Endothelial cell (in vitro differentiated cells): ENCODE measurements at regions not wholly inside any gene's neighbourhood (a gene's known extent, or its start where the extent isn't known, plus 50 kb on each side); places are given as distances from the start of the nearest gene placed in this dataset.

Experiments used
- DNase-seq: peaks from one replicate; pipeline ENCODE4 v3.0.0; 2021; ENCODE audit warnings: low spot score
- H3K27ac Mint-ChIP-seq: one replicate; pipeline ENCODE4 v1.8.0; 2021; ENCODE audit warnings: mixed read lengths, inconsistent platforms; ENCODE audit not compliant: unreplicated experiment
- H3K27me3 Mint-ChIP-seq: one replicate; pipeline ENCODE4 v1.8.0; 2021; ENCODE audit warnings: mild to moderate bottlenecking, moderate library complexity, mixed read lengths, inconsistent platforms; ENCODE audit not compliant: unreplicated experiment
- H3K36me3 Mint-ChIP-seq: one replicate; pipeline ENCODE4 v1.8.0; 2021; ENCODE audit warnings: mild to moderate bottlenecking, low read depth, mixed read lengths, inconsistent platforms; ENCODE audit not compliant: unreplicated experiment
- H3K4me1 Mint-ChIP-seq: one replicate; pipeline ENCODE4 v1.8.0; 2021; ENCODE audit warnings: mild to moderate bottlenecking, mixed read lengths, inconsistent platforms; ENCODE audit not compliant: unreplicated experiment
- H3K4me3 Mint-ChIP-seq: one replicate; pipeline ENCODE4 v1.8.0; 2021; ENCODE audit warnings: mild to moderate bottlenecking, mixed read lengths, inconsistent platforms; ENCODE audit not compliant: unreplicated experiment
- H3K9me3 Mint-ChIP-seq: one replicate; pipeline ENCODE4 v1.8.0; 2021; ENCODE audit warnings: mixed read lengths, inconsistent platforms; ENCODE audit not compliant: unreplicated experiment
- TF ChIP-seq, protein P1 (sequence below): fragments of 200-600 bp; sonication (generic); IDR thresholded peaks from one replicate; pipeline ENCODE4 v1.5.0; 2021; ENCODE audit warnings: antibody characterized with exemption; ENCODE audit not compliant: unreplicated experiment

GRCh38 chr9:108282872-108283271, 572.9 kb downstream of the ACTL7B start:
- H3K27ac Mint-ChIP-seq, result no peak overlapping the region
- no peak overlapping the region for H3K4me3 Mint-ChIP-seq
- H3K36me3 Mint-ChIP-seq, result no peaks in the 10 kb centered on the region
- no peak for DNase-seq
- no peaks in the 10 kb centered on the region for H3K9me3 Mint-ChIP-seq
- TF ChIP-seq, protein P1, sequence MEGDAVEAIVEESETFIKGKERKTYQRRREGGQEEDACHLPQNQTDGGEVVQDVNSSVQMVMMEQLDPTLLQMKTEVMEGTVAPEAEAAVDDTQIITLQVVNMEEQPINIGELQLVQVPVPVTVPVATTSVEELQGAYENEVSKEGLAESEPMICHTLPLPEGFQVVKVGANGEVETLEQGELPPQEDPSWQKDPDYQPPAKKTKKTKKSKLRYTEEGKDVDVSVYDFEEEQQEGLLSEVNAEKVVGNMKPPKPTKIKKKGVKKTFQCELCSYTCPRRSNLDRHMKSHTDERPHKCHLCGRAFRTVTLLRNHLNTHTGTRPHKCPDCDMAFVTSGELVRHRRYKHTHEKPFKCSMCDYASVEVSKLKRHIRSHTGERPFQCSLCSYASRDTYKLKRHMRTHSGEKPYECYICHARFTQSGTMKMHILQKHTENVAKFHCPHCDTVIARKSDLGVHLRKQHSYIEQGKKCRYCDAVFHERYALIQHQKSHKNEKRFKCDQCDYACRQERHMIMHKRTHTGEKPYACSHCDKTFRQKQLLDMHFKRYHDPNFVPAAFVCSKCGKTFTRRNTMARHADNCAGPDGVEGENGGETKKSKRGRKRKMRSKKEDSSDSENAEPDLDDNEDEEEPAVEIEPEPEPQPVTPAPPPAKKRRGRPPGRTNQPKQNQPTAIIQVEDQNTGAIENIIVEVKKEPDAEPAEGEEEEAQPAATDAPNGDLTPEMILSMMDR, result peak; percentile 66
- no peaks in the 10 kb centered on the region for H3K4me1 Mint-ChIP-seq
- H3K27me3 Mint-ChIP-seq, result peaks cover 2% of the 10 kb centered on the region

DNA sequence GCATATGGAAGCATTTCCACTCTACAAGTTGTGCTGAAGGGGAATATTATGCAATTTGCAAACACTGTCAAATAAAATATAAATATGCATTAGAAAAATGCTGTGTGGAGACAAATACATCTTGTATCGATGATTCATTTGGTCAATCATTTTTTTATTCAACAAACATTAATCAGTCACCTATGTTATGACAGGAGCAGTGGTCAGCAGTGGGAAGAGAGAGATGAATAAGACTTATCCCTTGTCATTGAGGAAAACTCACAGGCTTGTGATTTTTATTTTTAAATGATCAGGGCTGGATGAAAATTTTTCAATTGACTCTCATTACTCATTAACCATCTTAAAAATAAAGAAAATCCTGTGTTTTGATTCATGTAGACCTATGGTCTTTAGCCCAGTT, 574.1 kb downstream of the ACTL7B start:
- Mint-ChIP-seq H3K36me3 (no peaks in the 10 kb centered on the region), H3K9me3 (no peaks in the 10 kb centered on the region), H3K27me3 (peaks cover 2% of the 10 kb centered on the region), H3K27ac (no peak overlapping the region), H3K4me3 (no peak overlapping the region), H3K4me1 (no peaks in the 10 kb centered on the region)
- TF ChIP-seq, protein P1, result no peak
- no peak for DNase-seq

DNA sequence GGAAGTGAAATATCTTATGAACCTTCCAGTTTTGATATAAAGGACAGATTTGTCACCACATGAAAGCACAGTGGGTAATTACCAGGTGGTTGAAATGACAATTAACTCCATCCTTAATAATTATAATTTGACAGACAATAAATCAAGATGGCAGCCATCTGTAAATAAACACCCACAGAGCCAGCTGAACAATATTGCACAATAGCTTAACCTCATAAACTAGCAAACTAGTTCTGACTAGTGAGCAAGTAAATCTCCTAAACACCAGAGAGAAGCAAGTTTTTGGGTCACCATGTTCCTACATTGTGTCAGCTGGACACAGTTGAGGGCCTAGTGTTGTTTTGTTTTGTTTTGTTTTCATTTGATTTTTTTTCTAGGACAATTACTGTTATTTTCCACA, 577.4 kb downstream of the ACTL7B start:
- no peak overlapping the region for H3K4me3 Mint-ChIP-seq
- H3K4me1 Mint-ChIP-seq, result no peaks in the 10 kb centered on the region

DNA sequence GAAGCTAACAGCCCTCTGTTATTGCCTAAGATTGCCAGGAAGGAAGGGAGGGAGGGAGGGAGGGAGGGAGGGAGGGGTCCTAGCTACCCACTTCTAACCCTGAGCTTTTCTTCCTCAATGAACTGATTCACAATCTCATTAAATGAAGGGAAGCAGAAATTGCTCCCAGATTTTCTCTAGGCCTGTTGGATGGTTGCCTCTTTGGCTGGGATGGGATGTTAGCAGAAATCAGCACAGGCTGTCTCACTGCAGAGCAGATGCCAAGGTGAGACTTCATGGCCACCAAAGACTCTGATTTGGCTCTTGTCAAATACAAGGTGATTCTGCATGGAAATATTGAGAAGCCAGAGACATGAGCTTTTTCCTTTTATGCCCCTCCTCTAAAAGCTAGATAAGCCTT, 578.6 kb downstream of the ACTL7B start:
- TF ChIP-seq, protein P1, result no peak
- H3K4me3 Mint-ChIP-seq, result no peak overlapping the region
- H3K9me3 Mint-ChIP-seq, result no peaks in the 10 kb centered on the region
- no peak for DNase-seq
- no peaks in the 10 kb centered on the region for H3K36me3 Mint-ChIP-seq
- H3K27ac Mint-ChIP-seq, result no peak overlapping the region
- peaks cover 2% of the 10 kb centered on the region for H3K27me3 Mint-ChIP-seq
- peaks cover 7% of the 10 kb centered on the region for H3K4me1 Mint-ChIP-seq

More for the DNA sequence above, 577.4 kb downstream of the ACTL7B start:
- peaks cover 2% of the 10 kb centered on the region for H3K27me3 Mint-ChIP-seq
- H3K27ac Mint-ChIP-seq, result no peak overlapping the region
- TF ChIP-seq, protein P1, result no peak
- no peak for DNase-seq
- no peaks in the 10 kb centered on the region for H3K9me3 Mint-ChIP-seq
- H3K36me3 Mint-ChIP-seq, result no peaks in the 10 kb centered on the region

DNA sequence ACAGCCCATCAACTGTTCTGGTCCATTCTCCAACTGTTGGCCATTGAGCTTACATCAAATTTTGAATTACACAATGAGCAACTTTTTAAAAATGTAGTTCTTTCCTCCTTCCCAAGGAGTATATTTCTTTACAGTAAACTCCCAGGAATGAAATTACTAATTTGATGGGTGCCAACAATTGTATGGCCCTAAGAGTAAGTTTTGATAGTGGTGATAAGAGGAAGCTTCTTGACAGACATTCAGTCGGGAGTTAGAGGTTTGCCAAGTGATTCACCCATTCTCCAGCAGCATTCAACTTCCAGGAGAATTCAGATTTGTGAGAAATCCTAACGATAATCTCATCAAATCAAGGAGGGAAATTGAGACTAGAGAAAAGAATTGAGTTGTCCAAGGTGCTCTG, 579.9 kb downstream of the ACTL7B start:
- no peak overlapping the region for H3K4me3 Mint-ChIP-seq
- H3K36me3 Mint-ChIP-seq, result no peaks in the 10 kb centered on the region
- H3K4me1 Mint-ChIP-seq, result peaks cover 14% of the 10 kb centered on the region
- H3K9me3 Mint-ChIP-seq, result no peaks in the 10 kb centered on the region
- no peak for DNase-seq
- TF ChIP-seq, protein P1, result no peak
- no peak overlapping the region for H3K27ac Mint-ChIP-seq
- peaks cover 2% of the 10 kb centered on the region for H3K27me3 Mint-ChIP-seq
